GM12865 (cell line): ENCODE measurements at regions not wholly inside any gene's neighbourhood (a gene's known extent, or its start where the extent isn't known, plus 50 kb on each side); places are given as distances from the start of the nearest gene placed in this dataset.

ENCODE experiments used
- DNase-seq: peaks from one replicate; pipeline ENCODE4 v3.0.0; 2010; ENCODE audit warnings: low read depth
- H3K4me3 ChIP-seq: 2 replicates; pipeline ENCODE4 v1.5.1; 2011; ENCODE audit warnings: mild to moderate bottlenecking, low read depth, low read length, control low read depth
- CTCF ChIP-seq: IDR thresholded peaks from 2 replicates; pipeline ENCODE4 v1.5.1; 2011; ENCODE audit warnings: low read length, control low read depth, low read depth, inconsistent platforms; ENCODE audit not compliant: insufficient read depth; ENCODE audit errors: missing control alignments

DNA sequence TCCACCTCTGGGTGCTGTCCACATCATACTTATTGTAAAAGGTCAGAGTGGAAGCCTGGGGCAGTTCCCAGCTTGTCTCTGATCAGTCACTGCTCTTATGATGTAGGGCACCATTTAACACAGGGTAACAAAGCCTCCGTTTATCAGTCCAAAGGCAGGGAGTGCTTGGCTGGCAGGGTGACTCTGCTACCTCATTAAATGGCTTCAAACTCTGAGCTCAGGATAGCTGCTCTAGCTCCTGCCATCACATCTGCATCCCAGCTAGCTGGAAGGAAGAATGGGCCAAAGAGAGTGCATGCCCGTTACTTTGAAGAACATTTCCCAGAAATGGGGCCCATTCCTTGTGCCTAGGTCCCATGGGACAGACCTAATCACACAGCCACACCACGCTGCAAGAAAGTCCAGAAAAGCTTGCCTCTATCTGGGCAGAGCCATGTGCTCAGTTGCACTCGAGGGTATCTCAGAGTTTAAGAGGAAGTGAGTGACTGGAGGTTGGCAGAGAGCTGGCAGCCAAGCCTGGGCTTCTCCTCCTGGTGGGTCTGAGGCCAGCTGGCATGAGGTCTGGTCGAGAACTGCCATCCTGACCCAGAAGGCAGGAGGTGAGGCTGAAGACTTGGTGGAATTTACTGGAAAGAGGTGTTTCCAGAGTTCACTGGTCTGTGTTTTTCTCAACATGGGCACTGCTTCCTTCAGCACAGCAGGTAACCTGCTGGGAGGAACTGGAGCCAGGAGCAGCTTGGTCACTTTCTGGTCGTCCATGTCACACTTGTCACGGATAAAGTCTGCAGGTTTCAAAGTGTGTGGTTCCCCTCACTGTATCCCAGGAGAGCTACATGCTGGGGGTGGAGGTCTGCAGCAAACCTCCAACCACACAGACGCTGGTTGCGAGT is 935.7 kb downstream of the BRD1 start:
- DNase-seq, result no peak
- no peak overlapping the region for H3K4me3 ChIP-seq
- no peak for TF ChIP-seq CTCF

DNA sequence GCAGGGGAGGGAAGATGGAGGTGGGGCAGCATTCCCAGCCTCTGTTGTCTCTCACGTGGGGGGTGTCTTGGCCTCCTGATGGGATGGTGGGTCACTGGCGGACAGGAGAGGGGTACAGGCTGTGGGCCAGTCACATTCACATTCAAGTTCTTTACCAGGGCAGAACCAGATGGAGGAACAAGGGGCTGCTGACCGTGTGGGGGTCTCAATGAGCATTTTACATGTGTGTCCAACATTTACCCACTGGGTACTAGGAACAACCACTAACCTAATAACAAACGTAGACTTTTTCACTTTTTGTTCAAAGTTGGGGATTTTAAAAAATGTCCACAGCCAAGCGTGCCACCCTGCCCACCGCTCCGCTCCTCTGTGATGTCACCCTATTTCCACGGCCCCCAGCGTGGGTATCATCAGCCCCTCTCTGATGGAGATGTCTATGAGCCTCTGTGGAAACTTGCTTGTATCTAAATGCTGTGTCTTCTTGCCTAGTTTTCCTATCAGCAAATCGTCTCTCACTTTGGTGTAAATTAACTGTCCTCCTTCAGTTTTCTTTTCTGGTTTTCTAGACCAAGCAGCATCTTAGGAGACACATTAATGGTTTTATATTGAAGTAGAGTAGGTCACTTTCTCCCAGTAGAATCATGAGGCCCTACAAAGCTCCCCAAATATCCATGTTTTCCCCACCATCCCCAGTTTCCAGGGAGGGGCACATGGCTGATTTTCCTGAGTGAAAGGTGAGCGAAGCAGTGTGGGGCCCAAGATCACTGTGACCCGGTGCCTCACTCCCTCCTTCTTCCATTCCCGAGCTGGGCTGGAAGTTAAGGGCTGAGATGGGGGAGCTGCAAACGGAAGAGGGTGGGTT is 936.7 kb downstream of the BRD1 start:
- no peak for DNase-seq
- TF ChIP-seq CTCF, result no peak
- H3K4me3 ChIP-seq, result no peak overlapping the region

GRCh38 chr22:48889887-48890692 is 937.6 kb downstream of the BRD1 start:
- DNase-seq, result no peak
- no peak for TF ChIP-seq CTCF
- H3K4me3 ChIP-seq, result no peak overlapping the region

- DNase-seq, result no peak
- no peak overlapping the region for H3K4me3 ChIP-seq
- no peak for TF ChIP-seq CTCF
Measured at GRCh38 chr22:48889209-48889830, 938.4 kb downstream of the BRD1 start.

DNA sequence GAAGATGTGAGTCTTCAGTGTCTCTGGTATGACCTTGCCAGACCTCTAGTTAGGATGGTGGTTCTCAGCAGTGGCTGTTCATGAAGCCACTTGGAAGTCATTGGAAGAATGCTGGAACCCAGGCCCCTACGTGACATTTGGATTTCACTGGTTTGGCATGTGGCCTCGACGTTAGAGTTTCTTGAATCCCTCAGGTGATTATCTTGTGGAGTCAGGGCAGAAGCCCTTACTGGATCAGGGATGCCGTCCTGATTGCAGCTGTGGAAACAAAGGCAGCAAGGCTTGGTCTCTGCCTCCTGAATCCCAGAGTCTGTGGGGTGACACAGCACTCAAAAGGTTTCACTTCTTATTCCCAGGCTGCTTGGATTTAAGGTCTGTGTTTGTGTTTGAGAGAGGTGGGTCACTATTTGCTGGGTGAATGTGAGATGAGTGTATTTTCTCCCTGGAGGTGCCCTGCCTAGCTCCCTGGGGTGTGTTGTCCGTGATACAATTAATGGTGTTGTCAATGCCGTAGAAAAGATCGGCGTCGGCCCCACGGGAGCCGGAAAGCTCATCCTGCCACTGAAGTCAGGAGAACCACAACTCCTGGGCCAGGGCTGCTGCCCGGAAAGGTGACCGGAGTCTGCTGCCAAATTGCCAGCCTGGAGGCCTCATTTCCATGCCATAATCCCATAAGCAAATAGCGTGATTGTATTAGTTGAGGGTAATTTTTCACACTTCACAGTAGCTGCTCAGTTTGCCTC is 939.0 kb downstream of the BRD1 start:
- no peak overlapping the region for H3K4me3 ChIP-seq
- DNase-seq, result no peak
- TF ChIP-seq CTCF, result no peak
